Activated T-cell treated with anti-CD3 and anti-CD28 coated beads, Interleukin-2, amount 50 U/mL, for 24 hours (primary cell): ENCODE measurements at regions not wholly inside any gene's neighbourhood (a gene's known extent, or its start where the extent isn't known, plus 50 kb on each side); places are given as distances from the start of the nearest gene placed in this dataset.
"Not testable (repeated sequence)": the region's sequence is repeated elsewhere in the genome, so short reads cannot be mapped to it uniquely, and the experiment has no call there.

Source experiments
- DNase-seq: peaks from one replicate; pipeline ENCODE4 v3.0.0-alpha.2; 2020
- H3K27ac Mint-ChIP-seq: 2 replicates; pipeline ENCODE4 v1.8.0; 2020; ENCODE audit warnings: mild to moderate bottlenecking, mixed read lengths
- H3K27me3 Mint-ChIP-seq: 2 replicates; pipeline ENCODE4 v1.8.0; 2020; ENCODE audit warnings: mixed read lengths
- H3K36me3 Mint-ChIP-seq: 2 replicates; pipeline ENCODE4 v1.8.0; 2020; ENCODE audit warnings: low read depth, mixed read lengths
- H3K4me1 Mint-ChIP-seq: 2 replicates; pipeline ENCODE4 v1.8.0; 2020; ENCODE audit warnings: low read depth, mixed read lengths
- H3K4me3 Mint-ChIP-seq: 2 replicates; pipeline ENCODE4 v1.8.0; 2020; ENCODE audit warnings: mild to moderate bottlenecking, moderate library complexity, mixed read lengths
- H3K9me3 Mint-ChIP-seq: 2 replicates; pipeline ENCODE4 v1.8.0; 2020; ENCODE audit warnings: mixed read lengths

- H3K4me1 Mint-ChIP-seq: no peaks in the 10 kb centered on the region
- H3K27me3 Mint-ChIP-seq: no peaks in the 10 kb centered on the region
- H3K27ac Mint-ChIP-seq: no peak overlapping the region
- no peaks in the 10 kb centered on the region for H3K36me3 Mint-ChIP-seq
- H3K4me3 Mint-ChIP-seq: no peak overlapping the region
- no peak for DNase-seq
- no peaks in the 10 kb centered on the region for H3K9me3 Mint-ChIP-seq
Measured at GRCh38 chr14:106087837-106088236, 561.5 kb downstream of the TMEM121 start.

- H3K4me3 Mint-ChIP-seq, DNase-seq, H3K9me3 Mint-ChIP-seq, H3K27me3 Mint-ChIP-seq, H3K27ac Mint-ChIP-seq, H3K4me1 Mint-ChIP-seq, H3K36me3 Mint-ChIP-seq: not testable (repeated sequence)
Measured at GRCh38 chr14:106088860-106089259, 562.5 kb downstream of the TMEM121 start.

GRCh38 chr14:106094654-106095189 lies 568.3 kb downstream of the TMEM121 start:
- no peak overlapping the region for H3K27ac Mint-ChIP-seq
- H3K36me3 Mint-ChIP-seq: no peaks in the 10 kb centered on the region
- no peaks in the 10 kb centered on the region for H3K27me3 Mint-ChIP-seq
- no peaks in the 10 kb centered on the region for H3K4me1 Mint-ChIP-seq
- no peaks in the 10 kb centered on the region for H3K9me3 Mint-ChIP-seq
- no peak overlapping the region for H3K4me3 Mint-ChIP-seq
- no peak for DNase-seq

- Mint-ChIP-seq H3K27me3 (no peaks in the 10 kb centered on the region), H3K27ac (no peak overlapping the region), H3K4me1 (no peaks in the 10 kb centered on the region), H3K4me3 (no peak overlapping the region), H3K9me3 (no peaks in the 10 kb centered on the region), H3K36me3 (no peaks in the 10 kb centered on the region)
- no peak for DNase-seq
Measured at GRCh38 chr14:106107703-106108102, 581.3 kb downstream of the TMEM121 start.

- DNase-seq: no peak
- no peaks in the 10 kb centered on the region for H3K9me3 Mint-ChIP-seq
- no peaks in the 10 kb centered on the region for H3K36me3 Mint-ChIP-seq
- H3K4me3 Mint-ChIP-seq: no peak overlapping the region
- H3K27me3 Mint-ChIP-seq: no peaks in the 10 kb centered on the region
- no peaks in the 10 kb centered on the region for H3K4me1 Mint-ChIP-seq
- no peak overlapping the region for H3K27ac Mint-ChIP-seq
Measured at GRCh38 chr14:106109337-106109736, 583.0 kb downstream of the TMEM121 start.

GRCh38 chr14:106115401-106115800 lies 589.0 kb downstream of the TMEM121 start:
- DNase-seq: no peak
- Mint-ChIP-seq H3K27me3 (peaks cover 7% of the 10 kb centered on the region), H3K36me3 (no peaks in the 10 kb centered on the region), H3K9me3 (no peaks in the 10 kb centered on the region), H3K4me1 (peaks cover 25% of the 10 kb centered on the region), H3K4me3 (no peak overlapping the region), H3K27ac (peak overlapping the region; percentile 32)

GRCh38 chr14:106116339-106116930 lies 590.1 kb downstream of the TMEM121 start:
- H3K9me3 Mint-ChIP-seq, H3K4me3 Mint-ChIP-seq, H3K36me3 Mint-ChIP-seq, H3K27me3 Mint-ChIP-seq, H3K27ac Mint-ChIP-seq: not testable (repeated sequence)
- peak; percentile 66 for DNase-seq
- peaks cover 30% of the 10 kb centered on the region for H3K4me1 Mint-ChIP-seq

- DNase-seq: no peak
- Mint-ChIP-seq H3K4me3 (peak overlapping the region; percentile 41), H3K27ac (no peak overlapping the region), H3K36me3 (no peaks in the 10 kb centered on the region), H3K9me3 (no peaks in the 10 kb centered on the region), H3K27me3 (peaks cover 7% of the 10 kb centered on the region), H3K4me1 (peaks cover 30% of the 10 kb centered on the region)
Measured at GRCh38 chr14:106120101-106120500, 593.7 kb downstream of the TMEM121 start.

GRCh38 chr14:106129274-106129673 lies 602.9 kb downstream of the TMEM121 start:
- H3K4me3 Mint-ChIP-seq: no peak overlapping the region
- no peak overlapping the region for H3K27ac Mint-ChIP-seq
- H3K36me3 Mint-ChIP-seq: no peaks in the 10 kb centered on the region
- no peaks in the 10 kb centered on the region for H3K27me3 Mint-ChIP-seq
- H3K4me1 Mint-ChIP-seq: peaks cover 40% of the 10 kb centered on the region
- H3K9me3 Mint-ChIP-seq: no peaks in the 10 kb centered on the region
- DNase-seq: peak; percentile 43

GRCh38 chr14:106129904-106130661 lies 603.7 kb downstream of the TMEM121 start:
- H3K4me1 Mint-ChIP-seq: peaks cover 47% of the 10 kb centered on the region
- not testable (repeated sequence) for H3K27ac Mint-ChIP-seq, H3K4me3 Mint-ChIP-seq, H3K36me3 Mint-ChIP-seq, H3K27me3 Mint-ChIP-seq, DNase-seq, H3K9me3 Mint-ChIP-seq

GRCh38 chr14:106133126-106133525 lies 606.7 kb downstream of the TMEM121 start:
- H3K27me3 Mint-ChIP-seq, H3K9me3 Mint-ChIP-seq, H3K4me3 Mint-ChIP-seq, DNase-seq, H3K36me3 Mint-ChIP-seq: not testable (repeated sequence)
- peak overlapping the region; percentile 64 for H3K27ac Mint-ChIP-seq
- peaks cover 50% of the 10 kb centered on the region for H3K4me1 Mint-ChIP-seq

- H3K4me1 Mint-ChIP-seq: peaks cover 35% of the 10 kb centered on the region
- H3K4me3 Mint-ChIP-seq: no peak overlapping the region
- no peak overlapping the region for H3K27ac Mint-ChIP-seq
- H3K27me3 Mint-ChIP-seq: no peaks in the 10 kb centered on the region
- no peaks in the 10 kb centered on the region for H3K9me3 Mint-ChIP-seq
- no peaks in the 10 kb centered on the region for H3K36me3 Mint-ChIP-seq
- DNase-seq: no peak
Measured at GRCh38 chr14:106134886-106135285, 608.5 kb downstream of the TMEM121 start.

- no peaks in the 10 kb centered on the region for H3K36me3 Mint-ChIP-seq
- peaks cover 35% of the 10 kb centered on the region for H3K4me1 Mint-ChIP-seq
- no peaks in the 10 kb centered on the region for H3K27me3 Mint-ChIP-seq
- peak; percentile 56 for DNase-seq
- no peaks in the 10 kb centered on the region for H3K9me3 Mint-ChIP-seq
- peak overlapping the region; percentile 20 for H3K27ac Mint-ChIP-seq
- no peak overlapping the region for H3K4me3 Mint-ChIP-seq
Measured at GRCh38 chr14:106141242-106142220, 615.1 kb downstream of the TMEM121 start.

- not testable (repeated sequence) for H3K27me3 Mint-ChIP-seq, H3K4me3 Mint-ChIP-seq, H3K36me3 Mint-ChIP-seq, H3K9me3 Mint-ChIP-seq, DNase-seq
- Mint-ChIP-seq H3K4me1 (peaks cover 53% of the 10 kb centered on the region), H3K27ac (peak overlapping the region; percentile 2)
Measured at GRCh38 chr14:106145731-106146130, 619.3 kb downstream of the TMEM121 start.
